ENCODE measurements at regions not wholly inside any gene's neighbourhood (a gene's known extent, or its start where the extent isn't known, plus 50 kb on each side); places are given as distances from the start of the nearest gene placed in this dataset.

DNA sequence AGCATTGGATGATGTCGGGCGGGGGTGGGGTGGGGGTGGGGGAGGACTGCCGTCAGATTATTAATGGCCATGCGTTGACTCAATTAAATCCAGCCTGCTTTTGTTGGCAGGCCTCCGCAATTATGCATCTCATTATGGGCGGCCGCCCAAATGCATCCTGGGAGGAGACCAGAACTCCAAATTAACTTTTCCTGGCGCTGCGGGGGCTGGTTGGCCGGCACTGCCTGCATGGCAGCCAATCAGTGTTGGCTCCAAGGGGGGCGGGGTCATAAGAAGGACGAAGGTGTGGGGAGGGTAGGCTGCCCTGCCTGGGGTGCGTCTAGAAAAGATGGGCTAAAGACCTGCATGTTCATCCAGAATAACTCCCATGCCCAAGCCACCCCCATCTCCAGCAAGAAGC lies 83.9 kb upstream of the PAX2 start:
- TF ChIP-seq EP300 (IDR thresholded peaks at IDR 0.05) = no peak
- TF ChIP-seq CTCF (IDR thresholded peaks at IDR 0.05) = no peak
